Testis (tissue), 2 donors: ENCODE measurements at regions not wholly inside any gene's neighbourhood (a gene's known extent, or its start where the extent isn't known, plus 50 kb on each side); places are given as distances from the start of the nearest gene placed in this dataset.

ENCODE experiments used
- CTCF ChIP-seq, 3 experiments: fragments of 450-650 bp in 2 of 3; fragments of 200-600 bp in 1 of 3; sonication (generic) in 1 of 3; IDR thresholded peaks; one replicate each; pipeline ENCODE4 v1.5.1; 2016 to 2019; ENCODE audit warnings: antibody characterized with exemption in 3 of 3, mild to moderate bottlenecking in 2 of 3, moderate library complexity in 1 of 3
- POLR2A ChIP-seq: fragments of 450-650 bp; IDR thresholded peaks from one replicate; pipeline ENCODE4 v1.6.1; 2017; ENCODE audit warnings: antibody characterized with exemption, mild to moderate bottlenecking, moderate library complexity

- TF ChIP-seq CTCF (IDR thresholded peaks at IDR 0.05): no peak
- no peak for TF ChIP-seq POLR2A
These were observed 54.3 kb upstream of the NAV2 start for GRCh38 chr11:19658344-19658743.
